Erythroblast (primary cell): ENCODE measurements at regions not wholly inside any gene's neighbourhood (a gene's known extent, or its start where the extent isn't known, plus 50 kb on each side); places are given as distances from the start of the nearest gene placed in this dataset.

ENCODE experiments used
- GATA1 ChIP-seq: IDR thresholded peaks from 2 replicates; pipeline ENCODE4 v1.6.1; 2011; ENCODE audit warnings: low read depth, mild to moderate bottlenecking, control low read depth, low read length, moderate library complexity
- POLR2A ChIP-seq: IDR thresholded peaks from 2 replicates; pipeline ENCODE4 v1.6.1; 2011; ENCODE audit warnings: mild to moderate bottlenecking, low read length

- TF ChIP-seq POLR2A (no peak), GATA1 (no peak)
Observed at GRCh38 chr11:119907878-119908572, 179.0 kb upstream of the NECTIN1 start.
